ENCODE measurements at regions not wholly inside any gene's neighbourhood (a gene's known extent, or its start where the extent isn't known, plus 50 kb on each side); places are given as distances from the start of the nearest gene placed in this dataset.
"Not testable (repeated sequence)": the region's sequence is repeated elsewhere in the genome, so short reads cannot be mapped to it uniquely, and the experiment has no call there.

DNA sequence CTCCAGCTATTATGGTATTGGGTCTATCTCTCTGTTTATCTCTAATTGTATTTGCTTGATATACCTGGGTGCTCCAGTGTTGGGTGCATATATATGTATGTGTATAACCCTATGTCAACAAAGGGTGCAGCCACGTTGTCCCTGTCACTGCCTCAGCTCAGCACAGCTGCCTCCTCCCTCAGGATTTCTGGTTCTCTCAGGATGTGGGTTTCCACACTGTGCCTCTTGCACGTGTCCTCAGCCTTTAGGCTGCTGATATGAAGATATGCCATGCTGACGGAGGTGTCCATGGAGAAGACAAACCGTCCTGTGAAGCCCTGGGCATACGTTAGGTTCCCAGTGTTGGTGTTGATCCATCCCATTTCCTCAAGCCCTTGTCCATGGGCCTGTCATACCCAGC is 791.2 kb downstream of the TMEM121 start:
- DNase-seq (ENCODE audit: insufficient read length) (no peak), FAIRE-seq (no peak)
- TF ChIP-seq POLR2AphosphoS5 (IDR thresholded peaks at IDR 0.05; ENCODE audit: low read depth, low read length) (no peak), TAF1 (IDR thresholded peaks at IDR 0.05; ENCODE audit: borderline replicate concordance, low read depth, low read length) (no peak), POLR2A (IDR thresholded peaks at IDR 0.05; ENCODE audit: low read depth, low read length) (no peak)

DNA sequence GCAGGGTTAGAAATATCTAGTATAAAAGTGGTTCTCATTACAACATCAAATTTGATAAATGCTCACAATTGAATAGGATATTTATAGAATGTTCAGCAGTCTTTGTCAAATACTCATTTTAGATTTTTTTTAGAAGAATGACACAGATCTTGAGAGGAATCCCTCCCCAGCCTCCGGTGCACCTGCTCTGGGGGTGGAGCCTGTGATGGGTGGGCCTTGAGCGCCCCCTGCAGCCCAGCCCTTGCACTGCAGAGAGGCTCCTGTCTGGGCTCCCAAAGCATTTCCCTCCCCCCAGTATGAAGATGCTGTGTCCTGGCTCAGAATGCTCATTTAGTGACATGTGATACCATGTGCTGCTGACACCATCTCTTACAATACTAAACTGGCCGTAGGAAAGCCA is 792.3 kb downstream of the TMEM121 start:
- FAIRE-seq (no peak), DNase-seq (ENCODE audit: insufficient read length) (peak; percentile 40)
- TF ChIP-seq TAF1 (IDR thresholded peaks at IDR 0.05; ENCODE audit: borderline replicate concordance, low read depth, low read length) = no peak
- no peak for TF ChIP-seq POLR2A (IDR thresholded peaks at IDR 0.05; ENCODE audit: low read depth, low read length)
- no peak for TF ChIP-seq POLR2AphosphoS5 (IDR thresholded peaks at IDR 0.05; ENCODE audit: low read depth, low read length)

- not testable (repeated sequence) for FAIRE-seq; DNase-seq (ENCODE audit: insufficient read length)
These were observed 797.6 kb downstream of the TMEM121 start for GRCh38 chr14:106323970-106324369.

DNA sequence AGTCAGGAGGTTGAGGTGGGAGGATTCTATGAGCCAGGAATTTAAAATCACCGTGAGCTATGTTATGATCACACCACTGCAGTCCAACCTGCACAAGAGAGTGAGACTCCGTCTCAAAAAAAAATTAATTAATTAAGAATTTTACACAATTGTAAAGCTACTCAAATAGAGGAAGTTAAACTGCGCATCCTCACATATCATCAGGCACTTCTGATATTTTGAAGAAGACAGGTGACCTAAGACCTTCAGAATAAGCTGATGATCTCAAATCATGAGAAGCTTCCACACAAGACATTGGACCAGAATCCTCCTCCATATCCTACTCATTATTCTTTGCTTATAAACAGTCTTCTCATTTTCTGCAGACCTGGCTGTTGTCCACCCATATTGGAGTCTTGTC is 800.9 kb downstream of the TMEM121 start:
- DNase-seq (ENCODE audit: insufficient read length) (no peak), FAIRE-seq (no peak)
- TF ChIP-seq TAF1 (IDR thresholded peaks at IDR 0.05; ENCODE audit: borderline replicate concordance, low read depth, low read length) (no peak), POLR2AphosphoS5 (IDR thresholded peaks at IDR 0.05; ENCODE audit: low read depth, low read length) (no peak), POLR2A (IDR thresholded peaks at IDR 0.05; ENCODE audit: low read depth, low read length) (no peak)

DNA sequence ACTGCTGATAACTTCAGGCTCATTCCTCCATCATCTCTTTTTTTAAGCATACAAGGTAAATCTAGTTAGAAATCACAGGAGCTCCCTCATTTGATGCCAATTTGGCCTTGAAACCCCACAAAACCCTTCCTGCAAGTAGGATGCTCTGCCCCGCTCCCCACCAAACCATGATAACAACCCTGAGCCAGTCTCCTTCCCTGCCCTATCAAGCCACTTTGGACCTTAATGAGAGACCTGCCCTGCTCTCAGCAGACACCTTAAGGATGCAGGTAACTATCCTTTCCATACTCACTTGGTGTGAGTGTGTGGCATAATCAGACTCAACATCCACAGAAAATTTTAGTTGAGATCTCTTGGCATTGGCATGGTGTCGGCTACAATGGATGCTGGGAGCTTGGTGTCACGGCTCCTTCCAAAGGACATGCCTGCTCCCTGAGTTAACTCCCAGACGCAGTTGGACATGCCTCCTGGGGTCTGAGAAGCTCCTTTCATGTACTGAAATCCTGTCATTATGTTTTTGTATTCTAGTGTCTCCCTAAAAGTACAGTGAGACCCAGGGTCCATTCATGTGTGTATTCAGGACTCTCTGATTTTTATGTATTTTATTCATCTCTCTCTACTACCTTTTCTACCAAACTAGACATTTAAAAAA is 801.4 kb downstream of the TMEM121 start:
- FAIRE-seq; DNase-seq (ENCODE audit: insufficient read length): not testable (repeated sequence)

DNA sequence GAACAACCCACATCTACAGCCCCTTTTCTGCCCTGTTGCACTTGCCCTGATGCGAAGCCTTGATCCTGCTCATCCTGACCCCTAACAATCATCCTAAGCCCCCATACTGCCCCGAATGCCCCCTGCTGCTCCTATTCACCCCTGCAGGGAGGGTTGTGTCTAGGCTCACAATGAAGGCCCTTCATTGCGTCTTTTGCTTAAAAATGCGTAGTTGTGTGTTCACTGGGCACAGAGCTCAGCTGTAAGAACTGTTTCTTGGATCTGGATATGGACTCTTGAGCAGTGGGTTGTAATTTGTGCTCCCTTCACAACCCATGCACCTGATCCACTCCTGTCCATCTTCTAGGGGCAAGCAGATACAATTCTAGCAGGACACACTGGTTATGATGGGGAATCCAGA is 802.9 kb downstream of the TMEM121 start:
- not testable (repeated sequence) for FAIRE-seq; DNase-seq (ENCODE audit: insufficient read length)

GRCh38 chr14:106329987-106330774 is 803.8 kb downstream of the TMEM121 start:
- DNase-seq (ENCODE audit: insufficient read length); FAIRE-seq: not testable (repeated sequence)

DNA sequence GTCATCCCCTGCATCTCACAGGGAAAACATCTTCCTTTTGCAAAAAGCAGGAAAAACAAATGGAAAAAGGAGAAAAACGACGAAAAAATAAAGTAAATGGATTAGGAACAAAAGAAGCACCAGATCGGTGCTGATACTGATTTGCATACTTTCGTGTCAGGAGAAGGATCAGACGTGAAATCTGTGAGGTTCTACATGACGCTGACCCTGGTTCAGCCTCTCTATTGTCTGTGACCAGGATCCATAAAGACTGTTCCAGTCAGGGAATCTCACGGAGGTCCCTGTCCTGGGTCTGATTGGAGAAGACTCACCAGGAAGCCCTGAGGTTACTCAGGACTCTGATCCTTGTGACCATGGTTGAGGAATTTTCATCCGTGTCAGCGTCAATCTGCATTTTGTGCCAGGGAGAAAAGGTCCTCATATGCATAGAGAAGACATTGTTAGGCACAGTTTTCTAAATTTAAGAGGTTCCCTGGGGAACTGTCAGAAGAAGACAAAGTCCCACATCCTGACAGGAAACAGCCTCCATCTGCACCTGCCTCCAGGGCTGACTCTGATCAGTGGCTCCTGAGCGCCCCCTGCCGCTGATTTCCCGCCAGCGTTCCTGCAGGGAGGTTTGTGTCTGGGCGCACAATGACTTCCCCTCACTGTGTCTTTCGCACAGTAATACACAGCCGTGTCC is 808.2 kb downstream of the TMEM121 start:
- not testable (repeated sequence) for DNase-seq (ENCODE audit: insufficient read length); FAIRE-seq

GRCh38 chr14:106335110-106335429 is 808.7 kb downstream of the TMEM121 start:
- not testable (repeated sequence) for DNase-seq (ENCODE audit: insufficient read length); FAIRE-seq

DNA sequence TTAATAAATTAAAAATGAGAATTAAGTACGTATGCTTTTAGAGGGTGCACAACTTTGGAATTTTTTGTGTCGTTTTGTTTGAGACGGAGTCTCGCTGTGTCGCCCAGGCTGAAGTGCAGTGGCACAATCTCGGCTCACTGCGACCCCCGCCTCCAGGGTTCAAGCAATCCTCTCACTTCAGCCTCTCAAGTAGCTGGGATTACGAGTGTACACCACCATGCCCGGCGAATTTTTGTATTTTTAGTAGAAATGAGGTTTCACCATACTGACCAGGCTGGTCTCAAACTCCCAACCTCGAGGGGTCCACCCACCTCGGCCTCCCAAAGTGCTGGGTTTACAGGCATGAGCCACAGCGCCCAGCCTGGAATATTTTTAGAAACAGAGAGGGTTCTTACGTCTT is 812.4 kb downstream of the TMEM121 start:
- not testable (repeated sequence) for DNase-seq (ENCODE audit: insufficient read length); FAIRE-seq

DNA sequence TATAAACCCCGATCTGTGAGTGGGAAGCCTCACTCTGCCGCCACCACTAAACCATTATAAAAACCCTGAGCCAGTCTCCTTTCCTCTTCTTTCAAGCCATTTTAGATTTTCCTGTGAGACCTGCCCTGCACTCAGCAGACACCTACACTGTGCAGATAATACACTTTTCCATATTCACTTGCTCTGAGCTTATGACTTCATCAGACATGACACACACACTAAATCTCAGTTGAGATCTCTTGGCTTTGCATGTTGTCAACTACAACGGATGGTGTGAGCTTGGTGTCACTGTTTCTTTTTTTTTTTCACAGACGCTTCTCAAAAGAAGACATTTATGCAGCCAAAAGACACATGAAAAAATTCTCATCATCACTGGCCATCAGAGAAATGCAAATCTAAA is 814.3 kb downstream of the TMEM121 start:
- peak; percentile 9 for FAIRE-seq

DNA sequence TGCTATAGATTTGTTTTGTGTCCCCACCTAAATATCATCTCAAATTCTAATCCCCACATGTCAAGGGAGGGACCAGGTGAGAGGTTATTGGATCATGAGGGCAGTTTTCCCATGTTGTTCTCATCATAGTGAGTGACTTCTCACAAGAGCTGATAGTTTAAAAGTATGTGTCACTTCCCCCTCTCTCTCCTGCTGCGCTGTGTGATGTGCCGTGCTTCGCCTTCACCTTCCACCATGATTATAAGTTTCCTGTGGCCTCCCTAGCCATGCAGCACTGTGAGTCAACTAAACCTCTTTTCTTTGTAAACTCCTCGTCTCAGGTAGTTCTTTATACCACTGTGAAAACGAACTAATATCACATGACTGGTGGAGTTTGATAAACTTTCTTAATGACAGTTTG is 814.8 kb downstream of the TMEM121 start:
- not testable (repeated sequence) for DNase-seq (ENCODE audit: insufficient read length); FAIRE-seq

More for the DNA sequence above, 814.3 kb downstream of the TMEM121 start:
- not testable (repeated sequence) for DNase-seq (ENCODE audit: insufficient read length)

DNA sequence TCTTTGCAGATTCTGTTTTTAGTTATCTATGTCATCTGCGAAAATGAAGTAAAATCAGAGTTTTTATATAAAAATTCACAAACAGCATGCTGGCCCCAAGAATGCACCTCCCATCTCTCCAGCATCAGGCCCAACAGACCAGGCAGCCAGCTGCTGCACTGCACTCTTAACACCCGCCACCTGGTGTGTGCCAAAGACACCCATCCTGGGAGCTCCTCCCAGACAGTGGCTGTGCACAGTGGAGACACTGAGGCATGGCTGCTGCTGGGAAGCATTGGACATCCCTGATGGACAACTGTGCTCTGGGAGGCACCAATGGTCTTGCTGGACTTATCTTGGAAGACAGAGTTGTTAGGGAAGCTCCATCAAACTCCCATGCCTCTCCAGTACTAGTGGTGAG is 817.2 kb downstream of the TMEM121 start:
- FAIRE-seq = no peak
- TF ChIP-seq TAF1 (IDR thresholded peaks at IDR 0.05; ENCODE audit: borderline replicate concordance, low read depth, low read length) = no peak
- TF ChIP-seq POLR2A (IDR thresholded peaks at IDR 0.05; ENCODE audit: low read depth, low read length) = no peak
- no peak for TF ChIP-seq POLR2AphosphoS5 (IDR thresholded peaks at IDR 0.05; ENCODE audit: low read depth, low read length)
- no peak for DNase-seq (ENCODE audit: insufficient read length)

DNA sequence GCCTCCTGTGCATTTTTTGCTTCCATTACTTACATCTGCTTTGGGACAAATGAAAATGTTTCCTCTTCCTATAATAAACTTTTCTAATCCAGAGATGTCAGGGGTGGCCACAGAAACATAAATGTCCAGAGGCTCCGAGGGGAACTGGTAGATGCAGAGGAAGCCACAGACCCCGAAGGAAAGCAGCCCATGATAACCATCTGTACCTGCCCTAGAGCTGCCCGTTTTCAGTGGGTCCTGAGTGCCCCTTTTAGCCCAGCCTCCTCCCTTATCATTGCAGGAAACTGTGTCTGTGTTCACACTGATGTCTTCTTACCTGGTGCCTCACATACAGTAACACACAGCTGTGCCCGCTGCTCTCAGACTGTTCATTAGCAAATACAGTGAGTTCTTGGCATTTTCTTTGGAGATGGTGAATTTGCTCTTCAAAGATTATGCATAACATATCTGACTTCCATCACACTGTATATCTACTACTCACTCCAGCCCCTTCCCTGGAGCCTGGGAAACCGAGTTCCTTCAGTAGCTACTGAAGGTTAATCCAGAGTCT is 817.8 kb downstream of the TMEM121 start:
- not testable (repeated sequence) for DNase-seq (ENCODE audit: insufficient read length); FAIRE-seq

DNA sequence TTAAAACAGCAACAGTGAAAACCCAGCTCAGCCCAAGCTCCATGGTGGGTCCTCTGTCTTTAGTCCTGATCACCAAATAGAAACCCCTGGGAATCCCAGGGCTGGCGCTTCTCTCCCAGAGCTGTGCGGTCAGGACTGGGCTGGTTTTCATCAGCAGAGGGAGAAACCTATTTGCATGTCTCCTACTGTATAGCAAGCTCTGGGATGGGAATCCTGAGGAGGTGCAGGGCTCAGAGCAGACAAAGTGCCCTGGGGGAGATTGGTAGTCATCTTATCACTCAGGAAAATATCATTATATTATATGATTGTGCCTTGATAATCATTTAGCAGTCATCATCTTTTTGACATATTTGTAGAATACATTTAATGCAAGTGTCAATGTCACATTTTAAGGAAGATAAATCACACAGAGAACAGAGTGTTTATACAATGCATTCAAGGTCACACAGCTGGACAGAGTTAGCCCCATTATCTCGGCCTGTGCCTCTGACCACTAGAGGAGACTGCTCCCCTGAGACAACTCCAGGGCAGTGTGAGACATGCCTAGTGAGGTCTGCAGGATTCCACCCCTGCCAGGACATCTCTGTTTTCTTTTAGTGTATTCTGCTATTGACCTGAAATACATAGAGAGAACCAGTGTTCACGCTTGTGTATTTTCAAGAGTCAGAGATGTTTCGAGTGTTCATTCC is 818.6 kb downstream of the TMEM121 start:
- not testable (repeated sequence) for DNase-seq (ENCODE audit: insufficient read length); FAIRE-seq
